H1 (cell line): ENCODE measurements at regions not wholly inside any gene's neighbourhood (a gene's known extent, or its start where the extent isn't known, plus 50 kb on each side); places are given as distances from the start of the nearest gene placed in this dataset.

ENCODE experiments used
- ASH2L ChIP-seq: fragments of 200-600, 300-600 bp; sonication (generic); IDR thresholded peaks from one replicate; pipeline ENCODE4 v1.7.1; 2017; ENCODE audit warnings: low read length
- CHD2 ChIP-seq: IDR thresholded peaks from 2 replicates; pipeline ENCODE4 v1.6.1; 2012; ENCODE audit warnings: low read length, improper control_type of control experiment
- CTBP2 ChIP-seq: IDR thresholded peaks from 2 replicates; pipeline ENCODE4 v1.7.0; 2011; ENCODE audit warnings: borderline replicate concordance, mild to moderate bottlenecking, moderate library complexity, mixed read lengths, low read length; ENCODE audit not compliant: insufficient read depth, insufficient read length
- EGR1 ChIP-seq: IDR thresholded peaks from 2 replicates; pipeline ENCODE4 v1.6.1; 2011; ENCODE audit warnings: low read depth, low read length, borderline replicate concordance
- GTF2F1 ChIP-seq: IDR thresholded peaks from 2 replicates; pipeline ENCODE4 v1.6.1; 2012; ENCODE audit warnings: low read depth, low read length, improper control_type of control experiment, borderline replicate concordance
- JUN ChIP-seq: IDR thresholded peaks from 2 replicates; pipeline ENCODE4 v1.6.1; 2011; ENCODE audit warnings: low read depth, mild to moderate bottlenecking, improper control_type of control experiment, low read length
- KDM5A ChIP-seq: fragments of 200-600 bp; IDR thresholded peaks from 2 replicates; pipeline ENCODE4 v1.7.1; 2012; ENCODE audit warnings: mild to moderate bottlenecking, low read length, inconsistent platforms, mixed read lengths
- PHF8 ChIP-seq: fragments of 200-600 bp; sonication (generic); conservative IDR thresholded peaks from 2 replicates; pipeline ENCODE4 v1.7.1; 2012; ENCODE audit warnings: low read depth, mild to moderate bottlenecking, inconsistent platforms, low read length, moderate library complexity
- RBBP5 ChIP-seq: IDR thresholded peaks from 2 replicates; pipeline ENCODE4 v1.7.1; 2012; ENCODE audit warnings: low read depth, mild to moderate bottlenecking, inconsistent platforms, low read length, moderate library complexity, borderline replicate concordance
- TF ChIP-seq, protein P1 (sequence below): fragments of 300-600 bp; sonication (generic); IDR thresholded peaks from 2 replicates; pipeline ENCODE4 v1.7.1; 2012; ENCODE audit warnings: low read length, moderate library complexity, mild to moderate bottlenecking, inconsistent platforms; ENCODE audit not compliant: insufficient replicate concordance
- TF ChIP-seq, protein P2 (sequence below): IDR thresholded peaks from 2 replicates; pipeline ENCODE4 v1.6.1; 2012; ENCODE audit warnings: low read length, inconsistent platforms

DNA sequence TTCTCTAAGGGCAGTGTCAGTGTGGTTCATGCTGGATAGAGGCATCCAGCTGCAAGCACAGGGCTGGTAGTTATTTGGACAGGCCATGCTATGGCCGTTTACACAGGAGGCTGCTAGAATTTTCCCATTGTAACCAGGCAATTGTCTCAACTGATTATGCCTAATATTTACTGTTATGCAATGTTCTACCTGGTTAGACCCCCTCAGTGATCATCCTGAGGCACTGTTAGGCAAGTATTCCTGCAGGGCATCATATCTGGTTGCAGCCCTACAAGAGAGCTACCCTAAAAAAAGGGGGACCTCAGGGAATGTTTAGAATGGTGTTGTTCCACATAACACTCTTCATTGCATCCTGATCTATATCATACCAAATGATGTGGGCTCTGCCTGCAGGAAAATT lies 1124.6 kb downstream of the JRKL start (continued):
- TF ChIP-seq, protein P1, sequence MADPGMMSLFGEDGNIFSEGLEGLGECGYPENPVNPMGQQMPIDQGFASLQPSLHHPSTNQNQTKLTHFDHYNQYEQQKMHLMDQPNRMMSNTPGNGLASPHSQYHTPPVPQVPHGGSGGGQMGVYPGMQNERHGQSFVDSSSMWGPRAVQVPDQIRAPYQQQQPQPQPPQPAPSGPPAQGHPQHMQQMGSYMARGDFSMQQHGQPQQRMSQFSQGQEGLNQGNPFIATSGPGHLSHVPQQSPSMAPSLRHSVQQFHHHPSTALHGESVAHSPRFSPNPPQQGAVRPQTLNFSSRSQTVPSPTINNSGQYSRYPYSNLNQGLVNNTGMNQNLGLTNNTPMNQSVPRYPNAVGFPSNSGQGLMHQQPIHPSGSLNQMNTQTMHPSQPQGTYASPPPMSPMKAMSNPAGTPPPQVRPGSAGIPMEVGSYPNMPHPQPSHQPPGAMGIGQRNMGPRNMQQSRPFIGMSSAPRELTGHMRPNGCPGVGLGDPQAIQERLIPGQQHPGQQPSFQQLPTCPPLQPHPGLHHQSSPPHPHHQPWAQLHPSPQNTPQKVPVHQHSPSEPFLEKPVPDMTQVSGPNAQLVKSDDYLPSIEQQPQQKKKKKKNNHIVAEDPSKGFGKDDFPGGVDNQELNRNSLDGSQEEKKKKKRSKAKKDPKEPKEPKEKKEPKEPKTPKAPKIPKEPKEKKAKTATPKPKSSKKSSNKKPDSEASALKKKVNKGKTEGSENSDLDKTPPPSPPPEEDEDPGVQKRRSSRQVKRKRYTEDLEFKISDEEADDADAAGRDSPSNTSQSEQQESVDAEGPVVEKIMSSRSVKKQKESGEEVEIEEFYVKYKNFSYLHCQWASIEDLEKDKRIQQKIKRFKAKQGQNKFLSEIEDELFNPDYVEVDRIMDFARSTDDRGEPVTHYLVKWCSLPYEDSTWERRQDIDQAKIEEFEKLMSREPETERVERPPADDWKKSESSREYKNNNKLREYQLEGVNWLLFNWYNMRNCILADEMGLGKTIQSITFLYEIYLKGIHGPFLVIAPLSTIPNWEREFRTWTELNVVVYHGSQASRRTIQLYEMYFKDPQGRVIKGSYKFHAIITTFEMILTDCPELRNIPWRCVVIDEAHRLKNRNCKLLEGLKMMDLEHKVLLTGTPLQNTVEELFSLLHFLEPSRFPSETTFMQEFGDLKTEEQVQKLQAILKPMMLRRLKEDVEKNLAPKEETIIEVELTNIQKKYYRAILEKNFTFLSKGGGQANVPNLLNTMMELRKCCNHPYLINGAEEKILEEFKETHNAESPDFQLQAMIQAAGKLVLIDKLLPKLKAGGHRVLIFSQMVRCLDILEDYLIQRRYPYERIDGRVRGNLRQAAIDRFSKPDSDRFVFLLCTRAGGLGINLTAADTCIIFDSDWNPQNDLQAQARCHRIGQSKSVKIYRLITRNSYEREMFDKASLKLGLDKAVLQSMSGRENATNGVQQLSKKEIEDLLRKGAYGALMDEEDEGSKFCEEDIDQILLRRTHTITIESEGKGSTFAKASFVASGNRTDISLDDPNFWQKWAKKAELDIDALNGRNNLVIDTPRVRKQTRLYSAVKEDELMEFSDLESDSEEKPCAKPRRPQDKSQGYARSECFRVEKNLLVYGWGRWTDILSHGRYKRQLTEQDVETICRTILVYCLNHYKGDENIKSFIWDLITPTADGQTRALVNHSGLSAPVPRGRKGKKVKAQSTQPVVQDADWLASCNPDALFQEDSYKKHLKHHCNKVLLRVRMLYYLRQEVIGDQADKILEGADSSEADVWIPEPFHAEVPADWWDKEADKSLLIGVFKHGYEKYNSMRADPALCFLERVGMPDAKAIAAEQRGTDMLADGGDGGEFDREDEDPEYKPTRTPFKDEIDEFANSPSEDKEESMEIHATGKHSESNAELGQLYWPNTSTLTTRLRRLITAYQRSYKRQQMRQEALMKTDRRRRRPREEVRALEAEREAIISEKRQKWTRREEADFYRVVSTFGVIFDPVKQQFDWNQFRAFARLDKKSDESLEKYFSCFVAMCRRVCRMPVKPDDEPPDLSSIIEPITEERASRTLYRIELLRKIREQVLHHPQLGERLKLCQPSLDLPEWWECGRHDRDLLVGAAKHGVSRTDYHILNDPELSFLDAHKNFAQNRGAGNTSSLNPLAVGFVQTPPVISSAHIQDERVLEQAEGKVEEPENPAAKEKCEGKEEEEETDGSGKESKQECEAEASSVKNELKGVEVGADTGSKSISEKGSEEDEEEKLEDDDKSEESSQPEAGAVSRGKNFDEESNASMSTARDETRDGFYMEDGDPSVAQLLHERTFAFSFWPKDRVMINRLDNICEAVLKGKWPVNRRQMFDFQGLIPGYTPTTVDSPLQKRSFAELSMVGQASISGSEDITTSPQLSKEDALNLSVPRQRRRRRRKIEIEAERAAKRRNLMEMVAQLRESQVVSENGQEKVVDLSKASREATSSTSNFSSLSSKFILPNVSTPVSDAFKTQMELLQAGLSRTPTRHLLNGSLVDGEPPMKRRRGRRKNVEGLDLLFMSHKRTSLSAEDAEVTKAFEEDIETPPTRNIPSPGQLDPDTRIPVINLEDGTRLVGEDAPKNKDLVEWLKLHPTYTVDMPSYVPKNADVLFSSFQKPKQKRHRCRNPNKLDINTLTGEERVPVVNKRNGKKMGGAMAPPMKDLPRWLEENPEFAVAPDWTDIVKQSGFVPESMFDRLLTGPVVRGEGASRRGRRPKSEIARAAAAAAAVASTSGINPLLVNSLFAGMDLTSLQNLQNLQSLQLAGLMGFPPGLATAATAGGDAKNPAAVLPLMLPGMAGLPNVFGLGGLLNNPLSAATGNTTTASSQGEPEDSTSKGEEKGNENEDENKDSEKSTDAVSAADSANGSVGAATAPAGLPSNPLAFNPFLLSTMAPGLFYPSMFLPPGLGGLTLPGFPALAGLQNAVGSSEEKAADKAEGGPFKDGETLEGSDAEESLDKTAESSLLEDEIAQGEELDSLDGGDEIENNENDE: no peak
- TF ChIP-seq CTBP2 (no peak), JUN (no peak), CHD2 (no peak), RBBP5 (no peak), KDM5A (no peak), EGR1 (no peak), PHF8 (no peak), GTF2F1 (no peak), ASH2L (no peak)
- TF ChIP-seq, protein P2, sequence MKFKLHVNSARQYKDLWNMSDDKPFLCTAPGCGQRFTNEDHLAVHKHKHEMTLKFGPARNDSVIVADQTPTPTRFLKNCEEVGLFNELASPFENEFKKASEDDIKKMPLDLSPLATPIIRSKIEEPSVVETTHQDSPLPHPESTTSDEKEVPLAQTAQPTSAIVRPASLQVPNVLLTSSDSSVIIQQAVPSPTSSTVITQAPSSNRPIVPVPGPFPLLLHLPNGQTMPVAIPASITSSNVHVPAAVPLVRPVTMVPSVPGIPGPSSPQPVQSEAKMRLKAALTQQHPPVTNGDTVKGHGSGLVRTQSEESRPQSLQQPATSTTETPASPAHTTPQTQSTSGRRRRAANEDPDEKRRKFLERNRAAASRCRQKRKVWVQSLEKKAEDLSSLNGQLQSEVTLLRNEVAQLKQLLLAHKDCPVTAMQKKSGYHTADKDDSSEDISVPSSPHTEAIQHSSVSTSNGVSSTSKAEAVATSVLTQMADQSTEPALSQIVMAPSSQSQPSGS: no peak
